ENCODE measurements at regions not wholly inside any gene's neighbourhood (a gene's known extent, or its start where the extent isn't known, plus 50 kb on each side); places are given as distances from the start of the nearest gene placed in this dataset.

- H3K4me2 ChIP-seq (ENCODE audit: insufficient read depth, insufficient read length, low read length) = no peak overlapping the region
- no CpG with 5 or more reads among the region's 4 CpGs for WGBS (ENCODE audit: extremely low coverage, insufficient read length, low lambda C conversion rate)
- no peaks in the 10 kb centered on the region for H3K79me1 ChIP-seq (ENCODE audit: insufficient read depth, low read depth, low read length, poor library complexity, severe bottlenecking)
Measured at GRCh38 chr6:92682516-92683398, 736.6 kb downstream of the EPHA7 start.

More at GRCh38 chr6:92682516-92683398, 736.6 kb downstream of the EPHA7 start:
- no peak overlapping the region for H4K5ac ChIP-seq (ENCODE audit: insufficient read length, low read depth, low read length)
- no peak for TF ChIP-seq CTCF (conservative IDR thresholded peaks at IDR 0.05)
- no peak for DNase-seq
- no peak overlapping the region for H3K18ac ChIP-seq (ENCODE audit: insufficient read length, low read depth, low read length)
- no peak overlapping the region for H4K8ac ChIP-seq (replicated peaks; ENCODE audit: insufficient read length, low read depth, low read length)
- H3T11ph ChIP-seq (ENCODE audit: low read length) = no peak overlapping the region
- H3K14ac ChIP-seq (ENCODE audit: insufficient read depth, low read length) = no peak overlapping the region
- H3K4me3 Mint-ChIP-seq = no peak overlapping the region
- no peaks in the 10 kb centered on the region for H3K4me1 Mint-ChIP-seq
- no peak overlapping the region for H2BK120ac ChIP-seq (ENCODE audit: low read depth, low read length, poor library complexity, severe bottlenecking)
- H2BK5ac ChIP-seq (ENCODE audit: insufficient read length, low read length) = no peak overlapping the region
- no peaks in the 10 kb centered on the region for H3K9me3 ChIP-seq (ENCODE audit: control insufficient read depth, low read depth, low read length)
- H3K79me2 ChIP-seq (ENCODE audit: insufficient read depth, low read length) = no peaks in the 10 kb centered on the region
- H3K9ac ChIP-seq (ENCODE audit: extremely low read depth, insufficient read length, low read length) = no peak overlapping the region
- H3K23me2 ChIP-seq (ENCODE audit: insufficient read length, low read depth, low read length, poor library complexity, severe bottlenecking) = no peaks in the 10 kb centered on the region
- no peaks in the 10 kb centered on the region for H4K20me1 ChIP-seq (ENCODE audit: control insufficient read depth, insufficient read depth, insufficient read length)
- no peak overlapping the region for H3K56ac ChIP-seq (ENCODE audit: insufficient read length, low read depth, low read length)
- no peaks in the 10 kb centered on the region for H3K4me1 ChIP-seq (ENCODE audit: insufficient read depth, low read length)
- no peak overlapping the region for H2BK15ac ChIP-seq (ENCODE audit: low read depth, low read length)
- H2AK5ac ChIP-seq (ENCODE audit: insufficient read length, low read length) = no peak overlapping the region
- no peak overlapping the region for H3K27ac ChIP-seq (ENCODE audit: insufficient read length, low read depth, low read length)
- H3K27me3 Mint-ChIP-seq (ENCODE audit: low read depth) = no peaks in the 10 kb centered on the region
- no peak overlapping the region for H2AFZ ChIP-seq (ENCODE audit: low read length)
- H3K27me3 ChIP-seq (ENCODE audit: insufficient read depth, low read length) = no peaks in the 10 kb centered on the region
- no peak overlapping the region; a peak in 1 of 7 replicates for H3K27ac Mint-ChIP-seq
- no peak overlapping the region for H2BK12ac ChIP-seq (ENCODE audit: insufficient read length, low read depth, low read length)
- H4K91ac ChIP-seq (ENCODE audit: insufficient read length, low read depth, low read length) = no peak overlapping the region
- no peaks in the 10 kb centered on the region for H3K9me3 Mint-ChIP-seq
- H2BK20ac ChIP-seq (ENCODE audit: low read depth, low read length, poor library complexity, severe bottlenecking) = no peak overlapping the region
- no peak overlapping the region for H3K4ac ChIP-seq (ENCODE audit: low read depth, low read length)
- no peak overlapping the region for H3K23ac ChIP-seq (ENCODE audit: insufficient read length, low read depth, low read length)
- no peaks in the 10 kb centered on the region for H3K36me3 Mint-ChIP-seq (ENCODE audit: insufficient read depth in 1 of 3, low read depth in 3 of 3)

Measured in H9 (cell line).